WTC11 (cell line): ENCODE measurements at regions not wholly inside any gene's neighbourhood (a gene's known extent, or its start where the extent isn't known, plus 50 kb on each side); places are given as distances from the start of the nearest gene placed in this dataset.

Experiments
- ATAC-seq: fragments of 200-7000 bp; cut with Tn5 transposase; 2 replicates; pipeline ENCODE4 v1.10.0; 2021; ENCODE audit warnings: mild to moderate bottlenecking, moderate library complexity
- CTCF ChIA-PET: fragments of 300-600 bp; sonication (Branson Sonifier 250); formaldehyde crosslinking; loops from one replicate; lab custom pipeline; 2021; ENCODE audit warnings: antibody characterized with exemption; lab: Charles Lee
- POLR2A ChIA-PET: fragments of 350-600 bp; sonication (Branson Sonifier 250); formaldehyde crosslinking; loops from one replicate; lab custom pipeline; 2021; ENCODE audit warnings: antibody characterized with exemption; lab: Charles Lee
- DNase-seq: peaks from one replicate; pipeline ENCODE4 v3.0.0; 2021; ENCODE audit warnings: low spot score
- H3K27ac Mint-ChIP-seq: 2 replicates; pipeline ENCODE4 v1.8.0; 2021; ENCODE audit warnings: mixed read lengths
- H3K27me3 Mint-ChIP-seq: 2 replicates; pipeline ENCODE4 v1.8.0; 2021; ENCODE audit warnings: low read depth, mild to moderate bottlenecking, moderate library complexity, mixed read lengths
- H3K36me3 Mint-ChIP-seq: 2 replicates; pipeline ENCODE4 v1.8.0; 2021; ENCODE audit warnings: mixed read lengths
- H3K4me1 Mint-ChIP-seq: 2 replicates; pipeline ENCODE4 v1.8.0; 2022; ENCODE audit warnings: mixed read lengths
- H3K4me3 Mint-ChIP-seq: 2 replicates; pipeline ENCODE4 v1.8.0; 2021; ENCODE audit warnings: mild to moderate bottlenecking, moderate library complexity, mixed read lengths
- H3K9me3 Mint-ChIP-seq: 2 replicates; pipeline ENCODE4 v1.8.0; 2021; ENCODE audit warnings: mixed read lengths
- AFF4 ChIP-seq: sonication (generic); formaldehyde crosslinking; IDR thresholded peaks from 2 replicates; pipeline ENCODE4 v1.8.1; 2023; ENCODE audit warnings: mild to moderate bottlenecking, missing genetic modification reagents, borderline replicate concordance
- ATF2 ChIP-seq: sonication (generic); formaldehyde crosslinking; IDR thresholded peaks from 2 replicates; pipeline ENCODE4 v1.8.1; 2022; ENCODE audit warnings: low read depth, missing genetic modification reagents, borderline replicate concordance
- CTCF ChIP-seq: fragments of 200-600 bp; IDR thresholded peaks from 2 replicates; pipeline ENCODE4 v1.8.0; 2022; ENCODE audit warnings: antibody characterized with exemption
- E2F1 ChIP-seq: sonication (generic); formaldehyde crosslinking; IDR thresholded peaks from 2 replicates; pipeline ENCODE4 v1.8.0; 2022; ENCODE audit warnings: mild to moderate bottlenecking, missing genetic modification reagents
- EMX1 ChIP-seq: fragments of 250-450 bp; sonication (Bioruptor Pico); IDR thresholded peaks from 2 replicates; pipeline ENCODE4 v1.8.0; 2021; ENCODE audit warnings: mild to moderate bottlenecking
- FOXJ3 ChIP-seq: sonication (generic); formaldehyde crosslinking; IDR thresholded peaks from 2 replicates; pipeline ENCODE4 v1.9.0; 2021; ENCODE audit warnings: missing genetic modification reagents, mild to moderate bottlenecking, borderline replicate concordance
- GRHL2 ChIP-seq: fragments of 250-450 bp; sonication (Bioruptor Pico); IDR thresholded peaks from 2 replicates; pipeline ENCODE4 v1.8.0; 2022; ENCODE audit warnings: mild to moderate bottlenecking, moderate library complexity; ENCODE audit not compliant: insufficient replicate concordance, severe bottlenecking
- MLX ChIP-seq: sonication (generic); formaldehyde crosslinking; IDR thresholded peaks from 2 replicates; pipeline ENCODE4 v1.8.1; 2023; ENCODE audit warnings: mild to moderate bottlenecking, missing genetic modification reagents, moderate library complexity
- MXD4 ChIP-seq: fragments of 250-450 bp; sonication (Bioruptor Pico); IDR thresholded peaks from 2 replicates; pipeline ENCODE4 v1.8.0; 2021; ENCODE audit warnings: mild to moderate bottlenecking, moderate library complexity, borderline replicate concordance
- OVOL2 ChIP-seq: fragments of 250-450 bp; sonication (Bioruptor Pico); IDR thresholded peaks from 2 replicates; pipeline ENCODE4 v1.9.0; 2021; ENCODE audit warnings: mild to moderate bottlenecking, borderline replicate concordance
- PRDM15 ChIP-seq: sonication (generic); formaldehyde crosslinking; IDR thresholded peaks from 2 replicates; pipeline ENCODE4 v1.8.0; 2022; ENCODE audit warnings: missing genetic modification reagents
- PRRX2 ChIP-seq: fragments of 250-450 bp; sonication (Bioruptor Pico); IDR thresholded peaks from 2 replicates; pipeline ENCODE4 v1.8.0; 2021; ENCODE audit warnings: mild to moderate bottlenecking
- TCF7 ChIP-seq: sonication (generic); formaldehyde crosslinking; IDR thresholded peaks from 2 replicates; pipeline ENCODE4 v1.8.0; 2022; ENCODE audit warnings: mild to moderate bottlenecking, low read depth, missing genetic modification reagents, moderate library complexity
- TEAD1 ChIP-seq: sonication (generic); formaldehyde crosslinking; IDR thresholded peaks from 2 replicates; pipeline ENCODE4 v1.8.0; 2022; ENCODE audit warnings: mild to moderate bottlenecking, missing genetic modification reagents
- TEAD4 ChIP-seq: sonication (generic); formaldehyde crosslinking; IDR thresholded peaks from 2 replicates; pipeline ENCODE4 v1.8.0; 2022; ENCODE audit warnings: mild to moderate bottlenecking, missing genetic modification reagents
- TP53 ChIP-seq: sonication (generic); formaldehyde crosslinking; IDR thresholded peaks from 2 replicates; pipeline ENCODE4 v1.8.1; 2023; ENCODE audit warnings: mild to moderate bottlenecking, missing genetic modification reagents
- ZNF121 ChIP-seq: sonication (generic); formaldehyde crosslinking; IDR thresholded peaks from 2 replicates; pipeline ENCODE4 v1.8.0; 2023; ENCODE audit warnings: missing genetic modification reagents
- ZNF423 ChIP-seq: fragments of 250-450 bp; sonication (Bioruptor Pico); IDR thresholded peaks from 2 replicates; pipeline ENCODE4 v2.1.2; 2022; ENCODE audit warnings: mild to moderate bottlenecking, moderate library complexity
- ZNF532 ChIP-seq: fragments of 250-450 bp; sonication (Bioruptor Pico); IDR thresholded peaks from 2 replicates; pipeline ENCODE4 v1.9.0; 2021; ENCODE audit warnings: mild to moderate bottlenecking, borderline replicate concordance

- ChIA-PET POLR2A (no interaction called here), CTCF (no interaction called here)
- no peaks in the 10 kb centered on the region for H3K36me3 Mint-ChIP-seq
- H3K4me3 Mint-ChIP-seq: no peak overlapping the region
- DNase-seq (no peak), ATAC-seq (no peak)
- H3K27me3 Mint-ChIP-seq: no peaks in the 10 kb centered on the region
- H3K9me3 Mint-ChIP-seq: 0 out of 2 replicates have a peak, but pooled peaks cover 4% of the 10 kb centered on the region
- H3K4me1 Mint-ChIP-seq: peaks cover 10% of the 10 kb centered on the region
- no peak for TF ChIP-seq TP53
- TF ChIP-seq AFF4 (CRISPR knock-in tag): no peak
- no peak for TF ChIP-seq TEAD1
- no peak for TF ChIP-seq CTCF
- TF ChIP-seq PRRX2 (CRISPR knock-in tag): no peak
- no peak for TF ChIP-seq TEAD4 (CRISPR knock-in tag)
- no peak for TF ChIP-seq OVOL2 (CRISPR knock-in tag)
- TF ChIP-seq ZNF423: no peak
- no peak for TF ChIP-seq GRHL2 (CRISPR knock-in tag)
- TF ChIP-seq MXD4 (CRISPR knock-in tag): no peak
- no peak for TF ChIP-seq ATF2 (CRISPR knock-in tag)
- no peak for TF ChIP-seq MLX
- no peak for TF ChIP-seq ZNF121 (CRISPR knock-in tag)
- TF ChIP-seq PRDM15 (CRISPR knock-in tag): no peak
- no peak for TF ChIP-seq ZNF532 (CRISPR knock-in tag)
- TF ChIP-seq E2F1 (CRISPR knock-in tag): no peak
- no peak for TF ChIP-seq TCF7
- TF ChIP-seq EMX1: no peak
- TF ChIP-seq FOXJ3 (CRISPR knock-in tag): no peak
- no peak overlapping the region for H3K27ac Mint-ChIP-seq
These were observed 196.2 kb upstream of the APP start for GRCh38 chr21:26366781-26367180.
